Tibial nerve (tissue), 4 donors: ENCODE measurements at regions not wholly inside any gene's neighbourhood (a gene's known extent, or its start where the extent isn't known, plus 50 kb on each side); places are given as distances from the start of the nearest gene placed in this dataset.

Source experiments
- DNase-seq, 2 donors: peaks; one replicate each; pipeline ENCODE4 v3.0.0-alpha.2; 2019; ENCODE audit warnings: low spot score in 2 of 2
- H3K27ac ChIP-seq, 4 donors: fragments of 200-600 bp; sonication (generic) in 3 of 4; one replicate each; pipeline ENCODE4 v1.5.1; 2017 to 2019; ENCODE audit warnings: mild to moderate bottlenecking in 1 of 4
- H3K27me3 ChIP-seq, 2 donors: fragments of 200-600 bp; sonication (generic) in 1 of 2; one replicate each; pipeline versions ENCODE4 v1.5.1 to v1.6.0; 2017 to 2019
- H3K36me3 ChIP-seq, 3 donors: fragments of 200-600 bp; sonication (generic); one replicate each; pipeline ENCODE4 v1.5.1; 2018 to 2019
- H3K4me1 ChIP-seq, 4 donors: fragments of 200-600 bp; sonication (generic) in 3 of 4; one replicate each; pipeline ENCODE4 v1.5.1; 2017 to 2019
- H3K4me3 ChIP-seq, 4 donors: fragments of 200-600 bp; sonication (generic) in 3 of 4; one replicate each; pipeline ENCODE4 v1.5.1; 2017 to 2019; ENCODE audit warnings: mild to moderate bottlenecking in 1 of 4, moderate library complexity in 1 of 4
- H3K9me3 ChIP-seq, 4 donors: fragments of 200-600 bp; sonication (generic) in 3 of 4; one replicate each; pipeline ENCODE4 v1.5.1; 2017 to 2019
- EP300 ChIP-seq, 2 donors: sonication (generic); formaldehyde crosslinking; IDR thresholded peaks; one replicate each; pipeline ENCODE4 v1.6.1; 2017; ENCODE audit warnings: antibody characterized with exemption in 2 of 2, mild to moderate bottlenecking in 1 of 2
- POLR2A ChIP-seq, 2 donors: fragments of 450-650 bp; IDR thresholded peaks; one replicate each; pipeline ENCODE4 v1.6.1; 2017; ENCODE audit warnings: antibody characterized with exemption in 2 of 2, mild to moderate bottlenecking in 2 of 2, moderate library complexity in 2 of 2
- WGBS, 2 donors: methylation state at CpG; one replicate each; pipeline ENCODE4 v1.1.5; 2018; 5-methylcytosine and 5-hydroxymethylcytosine counted together
- TF ChIP-seq, protein P1 (sequence below), 5 experiments: fragments of 200-600 bp in 3 of 5; fragments of 450-650 bp in 2 of 5; sonication (generic) in 3 of 5; IDR thresholded peaks; one replicate each; pipeline ENCODE4 v1.5.1; 2016 to 2019; ENCODE audit warnings: antibody characterized with exemption in 5 of 5, mild to moderate bottlenecking in 3 of 5, moderate library complexity in 2 of 5

GRCh38 chr2:109680523-109681297 lies 66.5 kb downstream of the SOWAHC start:
- no peak for DNase-seq

GRCh38 chr2:109681633-109682380 lies 67.6 kb downstream of the SOWAHC start:
- DNase-seq = no peak

More at GRCh38 chr2:109680523-109681297, 66.5 kb downstream of the SOWAHC start:
- Histone ChIP-seq H3K9me3 (no peaks in the 10 kb centered on the region), H3K4me1 (peaks cover 0 to 5% (median 0%) of the 10 kb centered on the region in 4 donors), H3K27me3 (no peaks in the 10 kb centered on the region), H3K27ac (no peak overlapping the region), H3K4me3 (no peak overlapping the region), H3K36me3 (no peaks in the 10 kb centered on the region)
- TF ChIP-seq EP300 (IDR thresholded peaks at IDR 0.05) (no peak), POLR2A (IDR thresholded peaks at IDR 0.05) (no peak)
- TF ChIP-seq, protein P1, sequence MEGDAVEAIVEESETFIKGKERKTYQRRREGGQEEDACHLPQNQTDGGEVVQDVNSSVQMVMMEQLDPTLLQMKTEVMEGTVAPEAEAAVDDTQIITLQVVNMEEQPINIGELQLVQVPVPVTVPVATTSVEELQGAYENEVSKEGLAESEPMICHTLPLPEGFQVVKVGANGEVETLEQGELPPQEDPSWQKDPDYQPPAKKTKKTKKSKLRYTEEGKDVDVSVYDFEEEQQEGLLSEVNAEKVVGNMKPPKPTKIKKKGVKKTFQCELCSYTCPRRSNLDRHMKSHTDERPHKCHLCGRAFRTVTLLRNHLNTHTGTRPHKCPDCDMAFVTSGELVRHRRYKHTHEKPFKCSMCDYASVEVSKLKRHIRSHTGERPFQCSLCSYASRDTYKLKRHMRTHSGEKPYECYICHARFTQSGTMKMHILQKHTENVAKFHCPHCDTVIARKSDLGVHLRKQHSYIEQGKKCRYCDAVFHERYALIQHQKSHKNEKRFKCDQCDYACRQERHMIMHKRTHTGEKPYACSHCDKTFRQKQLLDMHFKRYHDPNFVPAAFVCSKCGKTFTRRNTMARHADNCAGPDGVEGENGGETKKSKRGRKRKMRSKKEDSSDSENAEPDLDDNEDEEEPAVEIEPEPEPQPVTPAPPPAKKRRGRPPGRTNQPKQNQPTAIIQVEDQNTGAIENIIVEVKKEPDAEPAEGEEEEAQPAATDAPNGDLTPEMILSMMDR (IDR thresholded peaks at IDR 0.05) = no peak
- 75 to 77% methylated on average over 11 of the region's 11 CpGs for WGBS, 2 donors

DNA sequence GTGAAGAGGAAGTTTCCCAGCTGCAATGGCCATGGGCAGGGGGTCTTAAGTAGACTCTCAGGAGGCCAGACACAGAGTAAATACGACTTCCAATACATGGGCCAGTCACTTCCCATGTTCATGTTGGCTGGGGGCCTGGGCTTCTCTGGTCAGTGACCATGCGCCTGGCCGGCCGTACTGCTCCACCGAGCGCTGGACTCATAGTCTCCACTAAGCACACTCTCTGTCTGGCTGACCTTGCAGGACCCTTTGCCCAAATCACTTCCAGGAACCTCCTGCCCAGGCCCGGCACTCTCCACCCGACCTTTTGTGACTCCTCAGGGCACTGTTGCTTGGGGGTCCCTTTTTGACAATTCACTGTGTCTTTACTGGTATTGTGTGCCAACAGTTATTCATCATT lies 69.3 kb downstream of the SOWAHC start:
- Histone ChIP-seq H3K4me1 (peaks cover 0 to 5% (median 0%) of the 10 kb centered on the region in 4 donors), H3K4me3 (no peak overlapping the region), H3K27me3 (no peaks in the 10 kb centered on the region), H3K9me3 (no peaks in the 10 kb centered on the region), H3K27ac (no peak overlapping the region), H3K36me3 (no peaks in the 10 kb centered on the region)
- TF ChIP-seq, protein P1 (IDR thresholded peaks at IDR 0.05) = no peak
- no peak for TF ChIP-seq POLR2A (IDR thresholded peaks at IDR 0.05)
- TF ChIP-seq EP300 (IDR thresholded peaks at IDR 0.05) = no peak
- whole genome bisulfite sequencing, 2 donors = 66 to 73% methylated on average over 8 of the region's 8 CpGs
- DNase-seq = no peak

More at GRCh38 chr2:109681633-109682380, 67.6 kb downstream of the SOWAHC start:
- no peak for TF ChIP-seq EP300 (IDR thresholded peaks at IDR 0.05)
- TF ChIP-seq POLR2A (IDR thresholded peaks at IDR 0.05) = no peak
- TF ChIP-seq, protein P1 (IDR thresholded peaks at IDR 0.05) = no peak
- 82 to 93% methylated on average over 5 of the region's 5 CpGs for WGBS, 2 donors
- H3K4me3 ChIP-seq = no peak overlapping the region
- H3K27me3 ChIP-seq = no peaks in the 10 kb centered on the region
- no peak overlapping the region for H3K27ac ChIP-seq
- H3K4me1 ChIP-seq = peaks cover 0 to 5% (median 0%) of the 10 kb centered on the region in 4 donors
- no peaks in the 10 kb centered on the region for H3K9me3 ChIP-seq
- no peaks in the 10 kb centered on the region for H3K36me3 ChIP-seq

DNA sequence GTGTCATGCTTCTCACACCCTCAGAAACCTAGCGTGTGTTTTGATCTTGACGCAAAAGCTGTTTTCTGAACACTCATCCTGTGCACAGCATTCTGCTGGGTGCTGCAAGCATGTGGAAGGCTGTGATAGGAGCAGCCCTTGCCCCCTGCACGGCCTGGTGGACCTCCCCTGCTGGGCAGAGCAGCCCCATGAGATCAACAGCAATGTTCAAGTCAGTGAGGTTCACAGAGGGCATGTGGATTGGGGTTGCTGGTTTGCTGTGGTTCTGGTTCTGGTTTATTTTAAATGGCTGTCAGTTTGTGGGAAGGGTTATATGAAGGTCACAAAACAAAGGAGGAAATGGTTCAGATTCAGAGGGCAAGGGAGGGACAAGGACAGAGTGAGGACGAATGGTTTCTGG lies 71.3 kb downstream of the SOWAHC start:
- DNase-seq = no peak
- no peaks in the 10 kb centered on the region for H3K9me3 ChIP-seq
- no peaks in the 10 kb centered on the region for H3K27me3 ChIP-seq
- TF ChIP-seq, protein P1 (IDR thresholded peaks at IDR 0.05) = no peak
- TF ChIP-seq POLR2A (IDR thresholded peaks at IDR 0.05) (no peak), EP300 (IDR thresholded peaks at IDR 0.05) (no peak)
- H3K4me1 ChIP-seq = peaks cover 0 to 4% (median 0%) of the 10 kb centered on the region in 4 donors
- WGBS, 2 donors = 70 to 73% methylated on average over 4 of the region's 4 CpGs
- H3K36me3 ChIP-seq = no peaks in the 10 kb centered on the region
- no peak overlapping the region for H3K4me3 ChIP-seq
- H3K27ac ChIP-seq = no peak overlapping the region

DNA sequence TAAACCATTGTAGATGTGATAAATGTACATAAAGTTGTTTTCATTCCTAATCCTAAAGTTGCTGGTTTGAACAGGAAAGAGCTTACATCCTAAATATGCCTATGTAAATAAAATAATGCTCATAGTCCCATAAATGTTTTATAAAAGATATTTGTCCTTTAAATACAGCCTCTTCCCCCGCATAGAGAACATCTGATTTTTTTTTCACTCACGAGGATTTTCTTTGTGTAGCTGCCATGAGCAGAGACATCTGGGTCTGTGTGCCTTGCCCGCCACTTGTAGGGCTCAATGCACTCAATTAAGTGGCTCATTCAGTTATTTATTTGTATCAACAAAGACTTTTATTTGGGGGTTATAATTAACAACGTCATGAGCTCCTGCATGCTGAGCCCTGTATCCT lies 72.8 kb downstream of the SOWAHC start:
- Histone ChIP-seq H3K36me3 (no peaks in the 10 kb centered on the region), H3K4me1 (peaks cover 0 to 12% (median 0%) of the 10 kb centered on the region in 4 donors), H3K27ac (no peak overlapping the region), H3K4me3 (no peak overlapping the region), H3K9me3 (no peaks in the 10 kb centered on the region), H3K27me3 (no peaks in the 10 kb centered on the region)
- TF ChIP-seq, protein P1 (IDR thresholded peaks at IDR 0.05) = no peak
- TF ChIP-seq EP300 (IDR thresholded peaks at IDR 0.05) (no peak), POLR2A (IDR thresholded peaks at IDR 0.05) (no peak)
- DNase-seq = no peak
- WGBS, 2 donors = 46 to 57% methylated on average over 4 of the region's 4 CpGs
